ENCODE measurements at regions not wholly inside any gene's neighbourhood (a gene's known extent, or its start where the extent isn't known, plus 50 kb on each side); places are given as distances from the start of the nearest gene placed in this dataset.

- H3K27me3 Mint-ChIP-seq (ENCODE audit: insufficient read depth, unreplicated experiment): peaks cover 11% of the 10 kb centered on the region
- H3K9me3 Mint-ChIP-seq (ENCODE audit: unreplicated experiment): peaks cover under 1% of the 10 kb centered on the region
- no peak for DNase-seq
- Histone ChIP-seq H3K9me3 (no peaks in the 10 kb centered on the region), H3K4me1 (no peaks in the 10 kb centered on the region), H3K4me3 (ENCODE audit: low read depth, low read length) (no peak overlapping the region), H3K36me3 (ENCODE audit: control insufficient read depth, insufficient read depth, low read length) (no peaks in the 10 kb centered on the region), H3K27me3 (replicated peaks; ENCODE audit: control insufficient read depth, insufficient read depth, low read length) (no peaks in the 10 kb centered on the region)
- no peak overlapping the region for H3K4me3 Mint-ChIP-seq (ENCODE audit: unreplicated experiment)
- H3K27ac Mint-ChIP-seq (ENCODE audit: unreplicated experiment): no peak overlapping the region
- intact Hi-C loops (cut with micrococcal nuclease; ENCODE audit: unreplicated experiment): no loop called here
- ChIA-PET CTCF (no interaction called here), POLR2A (no interaction called here)
- no peaks in the 10 kb centered on the region for H3K36me3 Mint-ChIP-seq (ENCODE audit: insufficient read depth, unreplicated experiment)
- no peaks in the 10 kb centered on the region for H3K4me1 Mint-ChIP-seq (ENCODE audit: low read depth, unreplicated experiment)
- TF ChIP-seq CTCF (IDR thresholded peaks at IDR 0.05; ENCODE audit: insufficient read depth in 1 of 2, low read depth in 1 of 2, low read length in 1 of 2, severe bottlenecking in 1 of 2, unreplicated experiment in 1 of 2): no peak
- no TSS peak for BruUV-seq (replicated peaks)
Measured at GRCh38 chr10:104540181-104540580, 100.9 kb upstream of the SORCS3 start.

GRCh38 chr10:104541820-104542219, 99.3 kb upstream of the SORCS3 start:
- no peak for DNase-seq
- Mint-ChIP-seq H3K4me3 (ENCODE audit: unreplicated experiment) (no peak overlapping the region), H3K9me3 (ENCODE audit: unreplicated experiment) (no peaks in the 10 kb centered on the region), H3K36me3 (ENCODE audit: insufficient read depth, unreplicated experiment) (no peaks in the 10 kb centered on the region), H3K27ac (ENCODE audit: unreplicated experiment) (no peak overlapping the region), H3K27me3 (ENCODE audit: insufficient read depth, unreplicated experiment) (peaks cover 13% of the 10 kb centered on the region), H3K4me1 (ENCODE audit: low read depth, unreplicated experiment) (no peaks in the 10 kb centered on the region)
- intact Hi-C loops (cut with micrococcal nuclease; ENCODE audit: unreplicated experiment): no loop called here
- H3K27me3 ChIP-seq (replicated peaks; ENCODE audit: control insufficient read depth, insufficient read depth, low read length): no peaks in the 10 kb centered on the region; the same call in 1 of the 2 replicates
- CTCF ChIA-PET: no interaction called here
- H3K9me3 ChIP-seq: no peaks in the 10 kb centered on the region
- no peaks in the 10 kb centered on the region for H3K4me1 ChIP-seq
- BruUV-seq (replicated peaks): no TSS peak
- H3K4me3 ChIP-seq (ENCODE audit: low read depth, low read length): no peak overlapping the region
- no peaks in the 10 kb centered on the region for H3K36me3 ChIP-seq (ENCODE audit: control insufficient read depth, insufficient read depth, low read length)
- no peak for TF ChIP-seq CTCF (IDR thresholded peaks at IDR 0.05; ENCODE audit: insufficient read depth in 1 of 2, low read depth in 1 of 2, low read length in 1 of 2, severe bottlenecking in 1 of 2, unreplicated experiment in 1 of 2)
- POLR2A ChIA-PET: no interaction called here

GRCh38 chr10:104546336-104546735, 94.8 kb upstream of the SORCS3 start:
- Histone ChIP-seq H3K4me1 (no peaks in the 10 kb centered on the region), H3K36me3 (ENCODE audit: control insufficient read depth, insufficient read depth, low read length) (no peaks in the 10 kb centered on the region), H3K27me3 (replicated peaks; ENCODE audit: control insufficient read depth, insufficient read depth, low read length) (no peaks in the 10 kb centered on the region; the same call in 1 of the 2 replicates), H3K9me3 (no peaks in the 10 kb centered on the region), H3K4me3 (ENCODE audit: low read depth, low read length) (no peak overlapping the region)
- no TSS peak for BruUV-seq (replicated peaks)
- Mint-ChIP-seq H3K4me1 (ENCODE audit: low read depth, unreplicated experiment) (no peaks in the 10 kb centered on the region), H3K9me3 (ENCODE audit: unreplicated experiment) (no peaks in the 10 kb centered on the region), H3K36me3 (ENCODE audit: insufficient read depth, unreplicated experiment) (no peaks in the 10 kb centered on the region), H3K4me3 (ENCODE audit: unreplicated experiment) (no peak overlapping the region), H3K27me3 (ENCODE audit: insufficient read depth, unreplicated experiment) (peaks cover 10% of the 10 kb centered on the region), H3K27ac (ENCODE audit: unreplicated experiment) (no peak overlapping the region)
- intact Hi-C loops (cut with micrococcal nuclease; ENCODE audit: unreplicated experiment): no loop called here
- TF ChIP-seq CTCF (IDR thresholded peaks at IDR 0.05; ENCODE audit: insufficient read depth in 1 of 2, low read depth in 1 of 2, low read length in 1 of 2, severe bottlenecking in 1 of 2, unreplicated experiment in 1 of 2): no peak
- DNase-seq: no peak
- ChIA-PET CTCF (no interaction called here), POLR2A (no interaction called here)
